ENCODE measurements at regions not wholly inside any gene's neighbourhood (a gene's known extent, or its start where the extent isn't known, plus 50 kb on each side); places are given as distances from the start of the nearest gene placed in this dataset.

- no peak for TF ChIP-seq POLR2AphosphoS5 (IDR thresholded peaks at IDR 0.05; ENCODE audit: insufficient read depth in 1 of 2, low read depth in 1 of 2)
- TF ChIP-seq CTCF (IDR thresholded peaks at IDR 0.05) = no peak
- TF ChIP-seq POLR2A (IDR thresholded peaks at IDR 0.05) = no peak
These were observed 332.0 kb downstream of the CYRIA start for GRCh38 chr2:16333681-16334080.
